NB4 (cell line): ENCODE measurements at regions not wholly inside any gene's neighbourhood (a gene's known extent, or its start where the extent isn't known, plus 50 kb on each side); places are given as distances from the start of the nearest gene placed in this dataset.
"Not testable (repeated sequence)": the region's sequence is repeated elsewhere in the genome, so short reads cannot be mapped to it uniquely, and the experiment has no call there.

Experiments used
- DNase-seq: peaks from one replicate; pipeline ENCODE4 v3.0.0; 2010; ENCODE audit warnings: low read depth
- H3K4me3 ChIP-seq: one replicate; pipeline ENCODE4 v1.5.1; 2011; ENCODE audit warnings: mild to moderate bottlenecking, low read depth, low read length, moderate library complexity
- CTCF ChIP-seq: IDR thresholded peaks from one replicate; pipeline ENCODE4 v1.5.1; 2012; ENCODE audit warnings: low read depth, low read length
- MAX ChIP-seq: IDR thresholded peaks from 2 replicates; pipeline ENCODE4 v1.6.1; 2011; ENCODE audit warnings: low read depth, low read length
- MYC ChIP-seq: IDR thresholded peaks from 2 replicates; pipeline ENCODE4 v1.6.1; 2011; ENCODE audit warnings: low read depth, low read length
- POLR2A ChIP-seq: IDR thresholded peaks from 2 replicates; pipeline ENCODE4 v1.6.1; 2011; ENCODE audit warnings: mild to moderate bottlenecking; ENCODE audit not compliant: insufficient read length; ENCODE audit errors: extremely low read depth

- TF ChIP-seq MYC (no peak), POLR2A (no peak)
- H3K4me3 ChIP-seq, result no peak overlapping the region
- no peak for DNase-seq
Observed at GRCh38 chr1:195723796-195724194, 884.4 kb downstream of the KCNT2 start.

- not testable (repeated sequence) for DNase-seq, H3K4me3 ChIP-seq
Observed at GRCh38 chr1:195722852-195723795, 885.1 kb downstream of the KCNT2 start.

GRCh38 chr1:195722146-195722545 lies 886.1 kb downstream of the KCNT2 start:
- not testable (repeated sequence) for H3K4me3 ChIP-seq, DNase-seq

- no peak overlapping the region for H3K4me3 ChIP-seq
- TF ChIP-seq MAX, result no peak
- no peak for TF ChIP-seq MYC
- TF ChIP-seq CTCF, result no peak
- no peak for TF ChIP-seq POLR2A
- DNase-seq, result no peak
Observed at GRCh38 chr1:195721210-195721971, 886.8 kb downstream of the KCNT2 start.

- DNase-seq, result peak; percentile 13
- no peak overlapping the region for H3K4me3 ChIP-seq
- no peak for TF ChIP-seq MAX
- TF ChIP-seq CTCF, result no peak
- TF ChIP-seq MYC, result no peak
- no peak for TF ChIP-seq POLR2A
Observed at GRCh38 chr1:195717651-195718050, 890.6 kb downstream of the KCNT2 start.

- DNase-seq, result no peak
- TF ChIP-seq CTCF, result no peak
- no peak for TF ChIP-seq MAX
- TF ChIP-seq MYC, result no peak
- TF ChIP-seq POLR2A, result no peak
- no peak overlapping the region for H3K4me3 ChIP-seq
Observed at GRCh38 chr1:195715652-195716051, 892.6 kb downstream of the KCNT2 start.

GRCh38 chr1:195714248-195714647 lies 894.0 kb downstream of the KCNT2 start:
- no peak for DNase-seq
- no peak overlapping the region for H3K4me3 ChIP-seq
- no peak for TF ChIP-seq POLR2A
- no peak for TF ChIP-seq MYC
- no peak for TF ChIP-seq MAX
- no peak for TF ChIP-seq CTCF
